ENCODE measurements at regions not wholly inside any gene's neighbourhood (a gene's known extent, or its start where the extent isn't known, plus 50 kb on each side); places are given as distances from the start of the nearest gene placed in this dataset.
"Not testable (repeated sequence)": the region's sequence is repeated elsewhere in the genome, so short reads cannot be mapped to it uniquely, and the experiment has no call there.

- Histone ChIP-seq H3K36me3 (ENCODE audit: insufficient read depth, low read length) (no peaks in the 10 kb centered on the region), H3K4me2 (ENCODE audit: low read depth, low read length, poor library complexity, severe bottlenecking) (no peak overlapping the region), H3K27ac (ENCODE audit: low read length) (no peak overlapping the region), H3K79me2 (ENCODE audit: low read length) (no peaks in the 10 kb centered on the region), H4K20me1 (ENCODE audit: insufficient read depth, low read depth, low read length) (no peaks in the 10 kb centered on the region), H3K9ac (ENCODE audit: low read length) (no peak overlapping the region), H3K27me3 (ENCODE audit: low read length) (no peaks in the 10 kb centered on the region), H3K9me3 (ENCODE audit: low read length) (no peaks in the 10 kb centered on the region), H2AFZ (ENCODE audit: low read length) (no peak overlapping the region), H3K4me1 (ENCODE audit: low read length) (peaks cover 34% of the 10 kb centered on the region), H3K4me3 (ENCODE audit: low read length) (no peak overlapping the region), H3K9me2 (replicated peaks; ENCODE audit: insufficient read depth, low read length) (no peaks in the 10 kb centered on the region)
- DNase-seq = no peak
Measured at GRCh38 chr11:134944986-134945385, 532.9 kb upstream of the B3GAT1 start.

- Histone ChIP-seq H3K9me3 (ENCODE audit: low read length) (no peaks in the 10 kb centered on the region), H2AFZ (ENCODE audit: low read length) (no peak overlapping the region), H3K79me2 (ENCODE audit: low read length) (no peaks in the 10 kb centered on the region), H3K27me3 (ENCODE audit: low read length) (no peaks in the 10 kb centered on the region), H3K36me3 (ENCODE audit: insufficient read depth, low read length) (no peaks in the 10 kb centered on the region), H3K27ac (ENCODE audit: low read length) (no peak overlapping the region), H3K9me2 (replicated peaks; ENCODE audit: insufficient read depth, low read length) (no peaks in the 10 kb centered on the region), H3K4me2 (ENCODE audit: low read depth, low read length, poor library complexity, severe bottlenecking) (no peak overlapping the region), H3K4me1 (ENCODE audit: low read length) (peaks cover 25% of the 10 kb centered on the region), H3K9ac (ENCODE audit: low read length) (no peak overlapping the region), H3K4me3 (ENCODE audit: low read length) (no peak overlapping the region), H4K20me1 (ENCODE audit: insufficient read depth, low read depth, low read length) (no peaks in the 10 kb centered on the region)
- DNase-seq = no peak
Measured at GRCh38 chr11:134944131-134944530, 532.1 kb upstream of the B3GAT1 start.

DNA sequence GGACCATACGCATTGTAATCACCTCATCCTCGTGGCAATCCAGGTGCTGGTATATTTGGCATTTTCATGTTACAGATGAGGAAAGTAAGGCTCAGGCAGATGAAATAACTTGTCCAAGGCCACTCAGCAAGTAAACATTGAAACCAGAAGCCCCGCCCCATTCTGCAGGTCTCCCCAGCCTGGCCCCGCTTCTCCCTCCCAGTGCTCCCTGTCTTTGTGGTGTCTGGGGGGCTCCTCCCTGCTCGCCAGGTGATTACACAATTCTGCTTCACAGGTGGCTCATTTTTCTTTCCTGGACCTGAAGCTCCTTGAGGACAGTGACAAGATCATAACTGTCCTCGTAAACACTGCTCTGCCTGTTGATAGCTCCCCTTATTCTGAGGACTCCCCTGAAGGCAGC lies 531.5 kb upstream of the B3GAT1 start:
- H3K9me2 ChIP-seq (replicated peaks; ENCODE audit: insufficient read depth, low read length) = no peaks in the 10 kb centered on the region
- DNase-seq = no peak
- no peaks in the 10 kb centered on the region for H3K36me3 ChIP-seq (ENCODE audit: insufficient read depth, low read length)
- no peaks in the 10 kb centered on the region for H3K27me3 ChIP-seq (ENCODE audit: low read length)
- no peaks in the 10 kb centered on the region for H3K9me3 ChIP-seq (ENCODE audit: low read length)
- no peak overlapping the region for H2AFZ ChIP-seq (ENCODE audit: low read length)
- no peak overlapping the region for H3K9ac ChIP-seq (ENCODE audit: low read length)
- H3K4me2 ChIP-seq (ENCODE audit: low read depth, low read length, poor library complexity, severe bottlenecking) = no peak overlapping the region
- no peaks in the 10 kb centered on the region for H3K79me2 ChIP-seq (ENCODE audit: low read length)
- H3K4me3 ChIP-seq (ENCODE audit: low read length) = no peak overlapping the region
- H3K27ac ChIP-seq (ENCODE audit: low read length) = no peak overlapping the region
- peaks cover 25% of the 10 kb centered on the region for H3K4me1 ChIP-seq (ENCODE audit: low read length)
- H4K20me1 ChIP-seq (ENCODE audit: insufficient read depth, low read depth, low read length) = no peaks in the 10 kb centered on the region

DNA sequence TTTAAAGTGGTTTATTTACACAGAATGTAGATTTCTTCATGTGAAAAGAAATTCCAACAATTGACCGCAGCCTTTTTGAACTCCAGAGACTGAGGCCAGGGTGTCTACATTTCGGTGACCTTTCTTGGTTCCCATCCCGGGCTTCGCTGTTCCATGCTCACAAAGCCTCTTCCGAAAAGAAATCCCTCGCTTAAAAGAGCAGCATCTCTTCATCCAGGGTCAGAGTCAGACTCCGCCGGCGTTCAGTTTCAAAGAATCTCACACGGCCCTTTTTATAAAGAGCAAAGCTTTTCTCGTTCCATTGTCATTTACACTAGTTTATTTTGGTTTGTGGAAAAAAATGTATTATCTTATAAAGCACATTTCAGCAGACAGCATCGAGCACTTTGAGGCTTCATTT lies 530.6 kb upstream of the B3GAT1 start:
- DNase-seq = no peak
- Histone ChIP-seq H3K27ac (ENCODE audit: low read length) (no peak overlapping the region), H3K4me2 (ENCODE audit: low read depth, low read length, poor library complexity, severe bottlenecking) (no peak overlapping the region)

DNA sequence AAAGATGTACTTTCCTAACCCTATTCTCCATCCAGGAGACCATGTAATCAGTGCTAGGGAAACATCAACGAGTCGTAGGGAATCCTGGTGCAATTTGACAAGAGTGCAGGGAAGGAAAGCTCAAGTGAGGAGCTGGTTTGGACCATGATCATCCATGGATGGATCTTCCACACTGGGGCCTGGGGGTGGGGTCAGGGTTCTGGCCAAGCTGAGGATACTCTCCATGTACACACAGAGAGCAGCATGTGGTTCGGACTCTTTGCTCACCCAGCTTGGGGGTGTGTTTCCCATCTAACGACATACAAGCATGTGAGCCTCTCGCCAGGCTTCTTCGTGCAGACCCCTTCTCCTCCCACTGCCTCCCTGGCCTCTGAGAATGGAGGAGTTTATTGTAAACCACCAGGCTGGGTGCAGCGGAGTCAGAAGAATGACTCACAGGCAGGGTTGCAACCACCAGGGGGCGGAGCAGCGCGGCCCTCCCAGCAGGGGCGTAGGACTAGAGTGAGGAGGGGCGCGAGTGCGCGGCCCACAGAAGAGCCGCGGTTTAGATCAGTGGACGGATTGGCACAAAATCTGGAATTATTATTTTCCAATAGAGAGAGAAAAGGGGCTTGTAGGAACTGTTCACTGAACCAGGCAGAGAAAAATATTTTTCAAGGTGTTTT lies 530.0 kb upstream of the B3GAT1 start:
- not testable (repeated sequence) for H3K9me3 ChIP-seq (ENCODE audit: low read length); H4K20me1 ChIP-seq (ENCODE audit: insufficient read depth, low read depth, low read length); H3K79me2 ChIP-seq (ENCODE audit: low read length); DNase-seq; H3K4me2 ChIP-seq (ENCODE audit: low read depth, low read length, poor library complexity, severe bottlenecking); H2AFZ ChIP-seq (ENCODE audit: low read length); H3K9ac ChIP-seq (ENCODE audit: low read length); H3K4me3 ChIP-seq (ENCODE audit: low read length); H3K27me3 ChIP-seq (ENCODE audit: low read length); H3K9me2 ChIP-seq (replicated peaks; ENCODE audit: insufficient read depth, low read length); H3K27ac ChIP-seq (ENCODE audit: low read length); H3K36me3 ChIP-seq (ENCODE audit: insufficient read depth, low read length)
- H3K4me1 ChIP-seq (ENCODE audit: low read length) = peaks cover 33% of the 10 kb centered on the region

More for the DNA sequence above, 530.6 kb upstream of the B3GAT1 start:
- Histone ChIP-seq H3K9me2 (replicated peaks; ENCODE audit: insufficient read depth, low read length) (no peaks in the 10 kb centered on the region), H3K9ac (ENCODE audit: low read length) (no peak overlapping the region), H3K27me3 (ENCODE audit: low read length) (no peaks in the 10 kb centered on the region), H3K79me2 (ENCODE audit: low read length) (no peaks in the 10 kb centered on the region), H3K36me3 (ENCODE audit: insufficient read depth, low read length) (no peaks in the 10 kb centered on the region), H3K4me1 (ENCODE audit: low read length) (peaks cover 34% of the 10 kb centered on the region), H3K4me3 (ENCODE audit: low read length) (no peak overlapping the region), H2AFZ (ENCODE audit: low read length) (no peak overlapping the region), H4K20me1 (ENCODE audit: insufficient read depth, low read depth, low read length) (no peaks in the 10 kb centered on the region), H3K9me3 (ENCODE audit: low read length) (no peaks in the 10 kb centered on the region)

GRCh38 chr11:134941326-134941725 lies 529.3 kb upstream of the B3GAT1 start:
- H3K9me2 ChIP-seq (replicated peaks; ENCODE audit: insufficient read depth, low read length) = no peaks in the 10 kb centered on the region
- H3K4me2 ChIP-seq (ENCODE audit: low read depth, low read length, poor library complexity, severe bottlenecking) = no peak overlapping the region
- DNase-seq = no peak
- no peaks in the 10 kb centered on the region for H3K79me2 ChIP-seq (ENCODE audit: low read length)
- H3K4me1 ChIP-seq (ENCODE audit: low read length) = peaks cover 25% of the 10 kb centered on the region
- no peaks in the 10 kb centered on the region for H4K20me1 ChIP-seq (ENCODE audit: insufficient read depth, low read depth, low read length)
- H3K9ac ChIP-seq (ENCODE audit: low read length) = no peak overlapping the region
- H3K27me3 ChIP-seq (ENCODE audit: low read length) = no peaks in the 10 kb centered on the region
- H3K27ac ChIP-seq (ENCODE audit: low read length) = no peak overlapping the region
- H3K4me3 ChIP-seq (ENCODE audit: low read length) = no peak overlapping the region
- no peaks in the 10 kb centered on the region for H3K9me3 ChIP-seq (ENCODE audit: low read length)
- H3K36me3 ChIP-seq (ENCODE audit: insufficient read depth, low read length) = no peaks in the 10 kb centered on the region
- H2AFZ ChIP-seq (ENCODE audit: low read length) = no peak overlapping the region

DNA sequence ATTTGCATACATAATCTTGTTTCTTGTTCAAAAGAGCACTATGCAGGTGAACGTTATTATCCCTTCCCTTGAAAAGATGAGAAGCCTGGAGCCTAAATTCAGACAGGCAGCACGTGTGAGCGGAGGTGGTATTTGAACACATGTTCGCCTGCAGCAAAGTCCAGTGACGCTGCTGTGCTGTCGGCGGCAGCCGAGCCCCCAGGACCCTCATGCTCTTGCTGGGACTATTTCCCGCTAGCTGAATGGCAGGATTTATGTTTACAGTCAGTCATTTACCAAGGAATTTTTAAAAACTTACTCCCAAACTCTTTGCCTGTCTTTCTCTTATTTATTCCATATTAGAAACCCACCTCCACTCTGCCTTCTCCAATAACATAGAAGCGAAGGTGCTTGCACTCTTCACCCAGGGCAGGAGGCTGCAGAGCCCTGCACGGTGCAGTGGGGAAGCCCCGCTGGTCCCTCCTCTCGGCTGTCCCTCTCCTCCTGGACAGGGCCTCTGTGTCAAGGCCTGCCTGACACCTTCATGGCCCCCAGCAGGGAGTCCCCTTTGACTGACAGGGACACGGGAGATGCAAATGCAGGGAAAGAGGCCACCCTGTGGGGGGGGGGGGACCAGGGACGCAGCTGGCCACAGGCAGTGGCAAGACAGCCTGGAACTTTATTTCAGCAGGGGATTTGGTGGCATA lies 528.5 kb upstream of the B3GAT1 start:
- no peaks in the 10 kb centered on the region for H3K36me3 ChIP-seq (ENCODE audit: insufficient read depth, low read length)
- no peaks in the 10 kb centered on the region for H3K9me2 ChIP-seq (replicated peaks; ENCODE audit: insufficient read depth, low read length)
- H3K27me3 ChIP-seq (ENCODE audit: low read length) = no peaks in the 10 kb centered on the region
- no peak overlapping the region for H2AFZ ChIP-seq (ENCODE audit: low read length)
- H3K27ac ChIP-seq (ENCODE audit: low read length) = no peak overlapping the region
- H4K20me1 ChIP-seq (ENCODE audit: insufficient read depth, low read depth, low read length) = no peaks in the 10 kb centered on the region
- no peaks in the 10 kb centered on the region for H3K9me3 ChIP-seq (ENCODE audit: low read length)
- H3K79me2 ChIP-seq (ENCODE audit: low read length) = no peaks in the 10 kb centered on the region
- H3K9ac ChIP-seq (ENCODE audit: low read length) = no peak overlapping the region
- H3K4me3 ChIP-seq (ENCODE audit: low read length) = no peak overlapping the region
- H3K4me2 ChIP-seq (ENCODE audit: low read depth, low read length, poor library complexity, severe bottlenecking) = no peak overlapping the region
- peaks cover 18% of the 10 kb centered on the region for H3K4me1 ChIP-seq (ENCODE audit: low read length)
- no peak for DNase-seq

GRCh38 chr11:134939905-134940304 lies 527.9 kb upstream of the B3GAT1 start:
- Histone ChIP-seq H3K36me3 (ENCODE audit: insufficient read depth, low read length) (no peaks in the 10 kb centered on the region), H2AFZ (ENCODE audit: low read length) (no peak overlapping the region), H3K9ac (ENCODE audit: low read length) (no peak overlapping the region), H3K4me3 (ENCODE audit: low read length) (no peak overlapping the region), H4K20me1 (ENCODE audit: insufficient read depth, low read depth, low read length) (no peaks in the 10 kb centered on the region), H3K27ac (ENCODE audit: low read length) (no peak overlapping the region), H3K79me2 (ENCODE audit: low read length) (no peaks in the 10 kb centered on the region), H3K27me3 (ENCODE audit: low read length) (no peaks in the 10 kb centered on the region), H3K9me3 (ENCODE audit: low read length) (no peaks in the 10 kb centered on the region), H3K9me2 (replicated peaks; ENCODE audit: insufficient read depth, low read length) (no peaks in the 10 kb centered on the region), H3K4me2 (ENCODE audit: low read depth, low read length, poor library complexity, severe bottlenecking) (no peak overlapping the region), H3K4me1 (ENCODE audit: low read length) (peaks cover 18% of the 10 kb centered on the region)
- no peak for DNase-seq

All from Karpas-422 (cell line).